ENCODE measurements at regions not wholly inside any gene's neighbourhood (a gene's known extent, or its start where the extent isn't known, plus 50 kb on each side); places are given as distances from the start of the nearest gene placed in this dataset.

- DNase-seq (ENCODE audit: low spot score) = no peak
Measured at GRCh38 chr7:95662987-95663386, 66.7 kb upstream of the PDK4 start.

GRCh38 chr7:95660023-95660434 is 63.7 kb upstream of the PDK4 start:
- DNase-seq (ENCODE audit: low spot score) = no peak

- no peak for DNase-seq (ENCODE audit: low spot score)
Measured at GRCh38 chr7:95658676-95659075, 62.4 kb upstream of the PDK4 start.

- DNase-seq (ENCODE audit: low spot score) = no peak
Measured at GRCh38 chr7:95649546-95649945, 53.2 kb upstream of the PDK4 start.

GRCh38 chr7:95646350-95646749 is 50.0 kb upstream of the PDK4 start:
- no peak for DNase-seq (ENCODE audit: low spot score)
